ENCODE measurements at regions not wholly inside any gene's neighbourhood (a gene's known extent, or its start where the extent isn't known, plus 50 kb on each side); places are given as distances from the start of the nearest gene placed in this dataset.

GRCh38 chr14:71469643-71470335, 462.4 kb upstream of the RGS6 start:
- no peaks in the 10 kb centered on the region for H3K27me3 ChIP-seq (ENCODE audit: insufficient read depth)
- H3K27me3 Mint-ChIP-seq (ENCODE audit: insufficient read depth, low read depth, poor library complexity) = peaks cover 2% of the 10 kb centered on the region
- 0 out of 2 replicates have a peak, but pooled peaks cover 7% of the 10 kb centered on the region for H3K9me2 ChIP-seq (ENCODE audit: insufficient read depth)
- H3K79me2 ChIP-seq (replicated peaks; ENCODE audit: insufficient read depth) = peaks cover 28% of the 10 kb centered on the region; the same call in 1 of the 2 replicates
- no peak for TF ChIP-seq JUNB (IDR thresholded peaks at IDR 0.05; ENCODE audit: unreplicated experiment)
- TF ChIP-seq EZH2 (IDR thresholded peaks at IDR 0.05; ENCODE audit: low read depth, unreplicated experiment) = no peak
- TF ChIP-seq ZNF114 (CRISPR knock-in tag; IDR thresholded peaks at IDR 0.05) = no peak
- no peak for TF ChIP-seq NANOG (IDR thresholded peaks at IDR 0.05; ENCODE audit: borderline replicate concordance)
- no peak for TF ChIP-seq POLR2AphosphoS5 (IDR thresholded peaks at IDR 0.05; ENCODE audit: low read depth)
- TF ChIP-seq STAT1 (IDR thresholded peaks at IDR 0.05; ENCODE audit: unreplicated experiment) = no peak
- TF ChIP-seq EZH2phosphoT487 (IDR thresholded peaks at IDR 0.05; ENCODE audit: unreplicated experiment) = no peak
- TF ChIP-seq ZNF462 (CRISPR knock-in tag; IDR thresholded peaks at IDR 0.05) = no peak
- no peak for TF ChIP-seq CTCF (conservative IDR thresholded peaks at IDR 0.05; ENCODE audit: low read depth in 2 of 2)
- no peak for TF ChIP-seq CREB1 (CRISPR knock-in tag; IDR thresholded peaks at IDR 0.05; ENCODE audit: low read depth)
- no peak for TF ChIP-seq ZNF331 (CRISPR knock-in tag; IDR thresholded peaks at IDR 0.05; ENCODE audit: low read depth)
- H4K20me1 ChIP-seq (replicated peaks; ENCODE audit: insufficient read depth) = peaks cover 5% of the 10 kb centered on the region; the same call in 1 of the 2 replicates
- H2AFZ ChIP-seq = no peak overlapping the region
- no peak overlapping the region for H3K4me2 ChIP-seq
- no peak overlapping the region for H3K27ac ChIP-seq (ENCODE audit: low read depth)
- H3K36me3 ChIP-seq (ENCODE audit: insufficient read depth) = no peaks in the 10 kb centered on the region
- peaks cover 6% of the 10 kb centered on the region; the same call in 1 of the 2 replicates for H3K4me1 ChIP-seq (ENCODE audit: insufficient read depth)
- no peak overlapping the region for H3K4me3 Mint-ChIP-seq
- peaks cover 6% of the 10 kb centered on the region; the same call in 2 of the 3 replicates for H3K9me3 Mint-ChIP-seq
- H3K4me1 Mint-ChIP-seq = peaks cover 26% of the 10 kb centered on the region
- H3K27ac Mint-ChIP-seq = peak overlapping the region; percentile 66
- H3F3A ChIP-seq (replicated peaks; ENCODE audit: low read depth) = no peaks in the 10 kb centered on the region
- DNase-seq (ENCODE audit: low spot score) (no peak), ATAC-seq (no peak)
- peaks cover 9% of the 10 kb centered on the region; the same call in 1 of the 3 replicates for H3K36me3 Mint-ChIP-seq (ENCODE audit: low read depth)
- H3K4me3 ChIP-seq = no peak overlapping the region

Measured in GM23338 (cell line).